HEK293T (cell line): ENCODE measurements at regions not wholly inside any gene's neighbourhood (a gene's known extent, or its start where the extent isn't known, plus 50 kb on each side); places are given as distances from the start of the nearest gene placed in this dataset.
"Not testable (repeated sequence)": the region's sequence is repeated elsewhere in the genome, so short reads cannot be mapped to it uniquely, and the experiment has no call there.

ENCODE experiments used
- CTCF ChIA-PET: fragments of 350-600 bp; formaldehyde crosslinking; extraction: SDS; loops from one replicate; lab custom pipeline; 2021; ENCODE audit warnings: antibody characterized with exemption, inconsistent platforms; lab: Yijun Ruan, JAX
- POLR2A ChIA-PET: fragments of 350-600 bp; formaldehyde crosslinking; extraction: SDS; loops from one replicate; lab custom pipeline; 2020; ENCODE audit warnings: antibody characterized with exemption, inconsistent platforms; lab: Yijun Ruan, JAX
- DNase-seq: peaks from one replicate; pipeline ENCODE4 v3.0.0; 2012; ENCODE audit warnings: mixed read lengths; ENCODE audit errors: extremely low spot score
- ARNT ChIP-seq: fragments of 450-650 bp; IDR thresholded peaks from 2 replicates; pipeline ENCODE4 v1.6.1; 2017; ENCODE audit warnings: mild to moderate bottlenecking
- BHLHE40 ChIP-seq: fragments of 450-650 bp; IDR thresholded peaks from 2 replicates; pipeline ENCODE4 v1.6.1; 2016; ENCODE audit warnings: mild to moderate bottlenecking, moderate library complexity, borderline replicate concordance
- CTBP1 ChIP-seq: fragments of 450-650 bp; IDR thresholded peaks from 2 replicates; pipeline ENCODE4 v1.6.1; 2016; ENCODE audit warnings: borderline replicate concordance
- ELF4 ChIP-seq: fragments of 450-650 bp; IDR thresholded peaks from 2 replicates; pipeline ENCODE4 v1.6.1; 2017; ENCODE audit warnings: antibody characterized with exemption
- FOXA1 ChIP-seq: fragments of 450-650 bp; IDR thresholded peaks from 2 replicates; pipeline ENCODE4 v1.6.1; 2016; ENCODE audit warnings: mild to moderate bottlenecking
- FOXK2 ChIP-seq: fragments of 450-650 bp; IDR thresholded peaks from 2 replicates; pipeline ENCODE4 v1.6.1; 2016; ENCODE audit warnings: mild to moderate bottlenecking
- FOXM1 ChIP-seq: fragments of 450-650 bp; IDR thresholded peaks from 2 replicates; pipeline ENCODE4 v1.6.1; 2017; ENCODE audit warnings: mild to moderate bottlenecking, borderline replicate concordance
- HDGF ChIP-seq: fragments of 450-650 bp; IDR thresholded peaks from 2 replicates; pipeline ENCODE4 v1.6.1; 2017; ENCODE audit warnings: antibody characterized with exemption, borderline replicate concordance
- L3MBTL2 ChIP-seq: fragments of 450-650 bp; conservative IDR thresholded peaks from 2 replicates; pipeline ENCODE4 v1.6.1; 2016; ENCODE audit warnings: mild to moderate bottlenecking
- LEF1 ChIP-seq: fragments of 450-650 bp; IDR thresholded peaks from 2 replicates; pipeline ENCODE4 v1.6.1; 2017; ENCODE audit warnings: mild to moderate bottlenecking, borderline replicate concordance
- NFRKB ChIP-seq: fragments of 450-650 bp; IDR thresholded peaks from 2 replicates; pipeline ENCODE4 v1.6.1; 2016; ENCODE audit warnings: mild to moderate bottlenecking, moderate library complexity
- PKNOX1 ChIP-seq: fragments of 450-650 bp; IDR thresholded peaks from 2 replicates; pipeline ENCODE4 v1.6.1; 2016
- SP1 ChIP-seq: fragments of 450-650 bp; IDR thresholded peaks from 2 replicates; pipeline ENCODE4 v1.6.1; 2017
- SUZ12 ChIP-seq: fragments of 450-650 bp; IDR thresholded peaks from 2 replicates; pipeline ENCODE4 v1.6.1; 2016; ENCODE audit warnings: mild to moderate bottlenecking
- TARDBP ChIP-seq: fragments of 450-650 bp; IDR thresholded peaks from 2 replicates; pipeline ENCODE4 v1.6.1; 2016
- ZNF384 ChIP-seq: fragments of 450-650 bp; IDR thresholded peaks from 2 replicates; pipeline ENCODE4 v1.6.1; 2016

GRCh38 chr16:8130197-8130596 is 460.1 kb downstream of the TMEM114 start:
- POLR2A ChIA-PET: no interaction called here
- no peak for TF ChIP-seq L3MBTL2
- CTCF ChIA-PET: no interaction called here
- DNase-seq: no peak

- ChIA-PET POLR2A (no interaction called here), CTCF (no interaction called here)
- TF ChIP-seq SP1 (no peak), BHLHE40 (no peak), TARDBP (no peak), FOXM1 (no peak), ARNT (no peak), ZNF384 (no peak), PKNOX1 (no peak)
- no peak for DNase-seq
Observed at GRCh38 chr16:8127070-8127469, 463.2 kb downstream of the TMEM114 start.

GRCh38 chr16:8126313-8126712 is 464.0 kb downstream of the TMEM114 start:
- TF ChIP-seq BHLHE40 (no peak), ARNT (no peak), SP1 (no peak), NFRKB (no peak), LEF1 (no peak), TARDBP (no peak)
- ChIA-PET POLR2A (no interaction called here), CTCF (no interaction called here)
- DNase-seq: no peak

- TF ChIP-seq BHLHE40 (no peak), SP1 (no peak), TARDBP (no peak), ARNT (no peak), NFRKB (no peak), HDGF (no peak), PKNOX1 (no peak), FOXA1 (no peak), SUZ12 (no peak), CTBP1 (no peak), FOXK2 (no peak), L3MBTL2 (no peak)
- ChIA-PET POLR2A (no interaction called here), CTCF (no interaction called here)
Observed at GRCh38 chr16:8120001-8120400, 470.3 kb downstream of the TMEM114 start.

GRCh38 chr16:8115814-8116213 is 474.5 kb downstream of the TMEM114 start:
- no peak for DNase-seq
- ChIA-PET CTCF (no interaction called here), POLR2A (no interaction called here)
- no peak for TF ChIP-seq PKNOX1
- no peak for TF ChIP-seq ZNF384
- TF ChIP-seq HDGF: no peak
- TF ChIP-seq FOXM1: no peak
- TF ChIP-seq ARNT: no peak
- TF ChIP-seq TARDBP: no peak
- TF ChIP-seq SP1: no peak
- no peak for TF ChIP-seq FOXA1
- TF ChIP-seq BHLHE40: no peak
- no peak for TF ChIP-seq FOXK2
- TF ChIP-seq ELF4: no peak

More at GRCh38 chr16:8120001-8120400, 470.3 kb downstream of the TMEM114 start:
- DNase-seq: no peak

- POLR2A ChIA-PET, CTCF ChIA-PET, DNase-seq: not testable (repeated sequence)
Observed at GRCh38 chr16:8114941-8115340, 475.4 kb downstream of the TMEM114 start.

GRCh38 chr16:8113843-8114242 is 476.5 kb downstream of the TMEM114 start:
- no peak for TF ChIP-seq ELF4
- TF ChIP-seq CTBP1: no peak
- no peak for TF ChIP-seq TARDBP
- no peak for TF ChIP-seq NFRKB
- TF ChIP-seq SP1: no peak
- TF ChIP-seq SUZ12: no peak
- no peak for TF ChIP-seq PKNOX1
- TF ChIP-seq ZNF384: no peak
- no peak for TF ChIP-seq FOXM1
- TF ChIP-seq BHLHE40: no peak
- TF ChIP-seq L3MBTL2: no peak
- TF ChIP-seq HDGF: no peak
- TF ChIP-seq FOXA1: no peak
- TF ChIP-seq LEF1: no peak
- no peak for TF ChIP-seq ARNT
- no peak for TF ChIP-seq FOXK2
- no peak for DNase-seq
- CTCF ChIA-PET: no interaction called here
- POLR2A ChIA-PET: no interaction called here
